IMR-90 (cell line): ENCODE measurements at regions not wholly inside any gene's neighbourhood (a gene's known extent, or its start where the extent isn't known, plus 50 kb on each side); places are given as distances from the start of the nearest gene placed in this dataset.

Experiments
- ATAC-seq: fragments of 200-7000 bp; cut with Tn5 transposase; 2 replicates; pipeline ENCODE4 v1.9.1; 2020; ENCODE audit warnings: low read depth, mild to moderate bottlenecking, moderate library complexity
- BruUV-seq: library from RNA; stranded (reverse); fragments of 400-500 nt; replicated peaks from 2 replicates; lab custom pipeline; 2021; lab: Mats Ljungman, UMichigan
- CTCF ChIA-PET: fragments of 300-600 bp; formaldehyde crosslinking; extraction: SDS; loops from one replicate; lab custom pipeline; 2021; ENCODE audit warnings: antibody characterized with exemption; lab: Yijun Ruan, JAX
- POLR2A ChIA-PET: fragments of 300-600 bp; sonication (Branson Sonifier 250); formaldehyde crosslinking; loops from one replicate; lab custom pipeline; 2022; ENCODE audit warnings: antibody characterized with exemption; ENCODE audit not compliant: unreplicated experiment; lab: Charles Lee
- DNase-seq: peaks from one replicate; pipeline ENCODE4 v3.0.0; 2013
- H2AFZ ChIP-seq: replicated peaks from 2 replicates; pipeline ENCODE3; 2013; ENCODE audit warnings: low read length, mild to moderate bottlenecking; ENCODE audit not compliant: poor library complexity
- H2AK5ac ChIP-seq: 2 replicates; pipeline ENCODE4 v1.6.1; 2013; ENCODE audit warnings: low read depth, low read length, inconsistent platforms
- H2AK9ac ChIP-seq: replicated peaks from 2 replicates; pipeline ENCODE3; 2013; ENCODE audit warnings: mild to moderate bottlenecking, low read depth, low read length, moderate library complexity; ENCODE audit not compliant: poor library complexity
- H2BK120ac ChIP-seq: 2 replicates; pipeline ENCODE4 v1.6.1; 2013; ENCODE audit warnings: low read depth, low read length, inconsistent platforms
- H2BK15ac ChIP-seq: 3 replicates; pipeline ENCODE4 v1.6.1; 2013; ENCODE audit warnings: low read depth, low read length, inconsistent platforms
- H2BK20ac ChIP-seq: 2 replicates; pipeline ENCODE4 v1.6.1; 2013; ENCODE audit warnings: low read depth, mild to moderate bottlenecking, inconsistent platforms, low read length, moderate library complexity
- H2BK5ac ChIP-seq: 2 replicates; pipeline ENCODE4 v1.6.1; 2013; ENCODE audit warnings: mild to moderate bottlenecking, low read depth, low read length, inconsistent platforms; ENCODE audit not compliant: poor library complexity, severe bottlenecking
- H3K14ac ChIP-seq: replicated peaks from 2 replicates; pipeline ENCODE4 v1.6.1; 2013; ENCODE audit warnings: low read depth, low read length, inconsistent platforms
- H3K18ac ChIP-seq: 2 replicates; pipeline ENCODE4 v1.6.1; 2013; ENCODE audit warnings: low read depth, low read length, control low read depth
- H3K23ac ChIP-seq: 2 replicates; pipeline ENCODE4 v1.6.1; 2013; ENCODE audit warnings: low read depth, low read length, inconsistent platforms
- H3K27ac ChIP-seq: 2 replicates; pipeline ENCODE4 v1.5.1; 2013; ENCODE audit warnings: mild to moderate bottlenecking, control low read depth, low read length; ENCODE audit not compliant: insufficient read depth
- H3K27me3 ChIP-seq: 2 replicates; pipeline ENCODE4 v1.6.1; 2013; ENCODE audit warnings: low read length; ENCODE audit not compliant: control insufficient read depth, insufficient read depth
- H3K36me3 ChIP-seq: 2 replicates; pipeline ENCODE4 v1.6.1; 2013; ENCODE audit warnings: low read length, mixed read lengths; ENCODE audit not compliant: control insufficient read depth, insufficient read depth
- H3K4ac ChIP-seq: 2 replicates; pipeline ENCODE4 v1.6.1; 2013; ENCODE audit warnings: low read depth, low read length, inconsistent platforms
- H3K4me1 ChIP-seq: 2 replicates; pipeline ENCODE4 v1.6.1; 2013; ENCODE audit warnings: low read length, mixed read lengths; ENCODE audit not compliant: control insufficient read depth, insufficient read depth
- H3K4me2 ChIP-seq: 2 replicates; pipeline ENCODE4 v1.6.1; 2013; ENCODE audit warnings: low read depth, mild to moderate bottlenecking, control low read depth, low read length, moderate library complexity
- H3K4me3 ChIP-seq: 2 replicates; pipeline ENCODE4 v1.5.1; 2013; ENCODE audit warnings: low read depth, mild to moderate bottlenecking, control low read depth, low read length, moderate library complexity; ENCODE audit not compliant: insufficient read depth
- H3K56ac ChIP-seq: 2 replicates; pipeline ENCODE4 v1.6.1; 2013; ENCODE audit warnings: low read length, inconsistent platforms; ENCODE audit not compliant: insufficient read depth; ENCODE audit errors: extremely low read depth
- H3K79me1 ChIP-seq, 2 experiments: 2 replicates each; pipeline ENCODE4 v1.6.1; 2013; ENCODE audit warnings: low read length in 2 of 2, inconsistent platforms in 1 of 2, low read depth in 1 of 2
- H3K9ac ChIP-seq: 2 replicates; pipeline ENCODE4 v1.6.1; 2013; ENCODE audit warnings: low read depth, low read length, control low read depth
- H3K9me1 ChIP-seq: 2 replicates; pipeline ENCODE4 v1.6.1; 2013; ENCODE audit warnings: low read length, inconsistent platforms; ENCODE audit not compliant: insufficient read depth
- H3K9me3 ChIP-seq: 2 replicates; pipeline ENCODE4 v1.6.1; 2013; ENCODE audit warnings: low read length; ENCODE audit not compliant: control insufficient read depth, insufficient read depth
- H4K20me1 ChIP-seq: 2 replicates; pipeline ENCODE4 v1.6.1; 2013; ENCODE audit warnings: low read length, inconsistent platforms; ENCODE audit not compliant: insufficient read depth
- H4K5ac ChIP-seq: 2 replicates; pipeline ENCODE4 v1.6.1; 2013; ENCODE audit warnings: mild to moderate bottlenecking, low read depth, low read length, control low read depth
- H4K8ac ChIP-seq, 2 experiments: 2 replicates each; pipeline ENCODE4 v1.6.1; 2013; ENCODE audit warnings: low read depth in 2 of 2, low read length in 2 of 2, control low read depth in 1 of 2, inconsistent platforms in 1 of 2
- H4K91ac ChIP-seq: 2 replicates; pipeline ENCODE4 v1.6.1; 2013; ENCODE audit warnings: low read depth, low read length, inconsistent platforms; ENCODE audit not compliant: insufficient read depth
- BHLHE40 ChIP-seq: fragments of 150-350 bp; IDR thresholded peaks from 2 replicates; pipeline ENCODE4 v1.6.1; 2016; ENCODE audit warnings: mild to moderate bottlenecking, low read depth, low read length
- CEBPB ChIP-seq: IDR thresholded peaks from 2 replicates; pipeline ENCODE4 v1.6.1; 2012; ENCODE audit warnings: low read depth, low read length, improper control_type of control experiment
- CHD1 ChIP-seq: IDR thresholded peaks from 2 replicates; pipeline ENCODE4 v1.6.1; 2012; ENCODE audit warnings: low read depth, low read length, improper control_type of control experiment
- FOS ChIP-seq: fragments of 150-350 bp; IDR thresholded peaks from 2 replicates; pipeline ENCODE4 v1.6.1; 2016; ENCODE audit warnings: low read depth, low read length
- MAZ ChIP-seq: IDR thresholded peaks from 2 replicates; pipeline ENCODE4 v1.6.1; 2012; ENCODE audit warnings: low read depth, mild to moderate bottlenecking, low read length, improper control_type of control experiment, moderate library complexity, borderline replicate concordance
- MXI1 ChIP-seq: IDR thresholded peaks from 2 replicates; pipeline ENCODE4 v1.6.1; 2012; ENCODE audit warnings: low read depth, mild to moderate bottlenecking, low read length, moderate library complexity, borderline replicate concordance
- NFE2L2 ChIP-seq: fragments of 150-350 bp; IDR thresholded peaks from 2 replicates; pipeline ENCODE4 v1.6.1; 2016; ENCODE audit warnings: low read depth, mild to moderate bottlenecking, low read length
- POLR2A ChIP-seq: IDR thresholded peaks from 2 replicates; pipeline ENCODE4 v1.6.1; 2012; ENCODE audit warnings: mild to moderate bottlenecking, low read depth, low read length
- RAD21 ChIP-seq: IDR thresholded peaks from 2 replicates; pipeline ENCODE4 v1.6.1; 2012; ENCODE audit warnings: low read length, improper control_type of control experiment
- RCOR1 ChIP-seq: IDR thresholded peaks from 2 replicates; pipeline ENCODE4 v1.6.1; 2012; ENCODE audit warnings: mild to moderate bottlenecking, low read length, improper control_type of control experiment; ENCODE audit not compliant: insufficient replicate concordance
- RFX5 ChIP-seq: IDR thresholded peaks from 2 replicates; pipeline ENCODE4 v1.8.0; 2012; ENCODE audit warnings: low read depth, mild to moderate bottlenecking, low read length, moderate library complexity
- SMC3 ChIP-seq: fragments of 150-350 bp; IDR thresholded peaks from 2 replicates; pipeline ENCODE4 v1.6.1; 2016; ENCODE audit warnings: low read depth, mild to moderate bottlenecking, antibody characterized with exemption, low read length, moderate library complexity
- WGBS, 2 experiments: methylation state at CpG; one replicate each; pipeline versions ENCODE4 v1.1.5 to v1.1.7; 2013; ENCODE audit warnings: missing lambda C conversion rate in 2 of 2; ENCODE audit not compliant: insufficient read length in 1 of 2; ENCODE audit errors: extremely low coverage in 2 of 2; 5-methylcytosine and 5-hydroxymethylcytosine counted together
- dilution Hi-C: fragments of 300-500 bp; cut with HindIII; formaldehyde crosslinking; loops from one replicate; pipeline ENCODE4 v1.14.3; 2018; ENCODE audit warnings: low sequenced_read_pairs; ENCODE audit not compliant: unreplicated experiment
- in situ Hi-C: fragments of 300-500 bp; cut with MboI; formaldehyde crosslinking; loops from 3 replicates; pipeline ENCODE4 v1.14.3; 2019; ENCODE audit warnings: low sequenced_read_pairs, inconsistent platforms, mixed read lengths
- intact Hi-C: fragments of 100-400 bp; cut with micrococcal nuclease; formaldehyde crosslinking; loops from 2 replicates; pipeline ENCODE4 v1.10.0; 2022
- TF ChIP-seq, protein P1 (sequence below): conservative IDR thresholded peaks from 2 replicates; pipeline ENCODE4 v1.5.1; 2012; ENCODE audit warnings: mild to moderate bottlenecking, low read depth, low read length, improper control_type of control experiment
- TF ChIP-seq, protein P2 (sequence below): fragments of 150-350 bp; IDR thresholded peaks from 2 replicates; pipeline ENCODE4 v1.6.1; 2017; ENCODE audit warnings: mild to moderate bottlenecking, antibody characterized with exemption, low read length, low read depth
- TF ChIP-seq, protein P3 (sequence below): fragments of 150-350 bp; IDR thresholded peaks from 2 replicates; pipeline ENCODE4 v1.6.1; 2016; ENCODE audit warnings: low read depth, mild to moderate bottlenecking, low read length, moderate library complexity, borderline replicate concordance

DNA sequence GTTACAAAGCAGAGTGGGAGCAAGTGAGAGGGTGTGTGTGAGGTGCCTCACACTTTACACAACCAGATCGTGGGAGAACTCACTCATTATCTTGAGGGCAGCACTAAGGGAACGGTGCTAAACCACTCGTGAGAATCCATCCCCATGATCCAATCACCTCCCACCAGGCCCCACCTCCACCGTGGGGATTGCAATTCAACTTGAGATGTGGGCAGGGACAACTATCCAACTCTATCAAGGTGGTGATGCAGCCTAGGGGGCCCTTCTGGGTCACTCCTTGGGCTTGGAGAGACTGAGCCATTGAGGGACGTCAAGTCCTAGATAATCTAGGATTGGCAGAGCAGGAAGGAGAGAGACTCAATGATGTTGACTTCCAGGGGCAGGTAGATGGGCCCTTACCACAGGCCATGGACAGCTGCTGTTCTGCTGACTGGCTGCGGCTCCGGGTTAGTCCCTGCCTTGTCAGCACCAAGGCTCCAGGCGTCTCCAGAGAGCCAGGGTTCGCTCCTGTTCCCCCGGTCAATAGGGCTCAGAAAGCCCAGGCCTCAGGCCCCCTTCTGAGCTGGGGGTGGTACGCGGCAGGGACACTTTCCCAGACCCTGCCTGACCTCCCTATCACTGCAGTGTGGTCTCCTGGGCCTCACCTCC, 193.2 kb upstream of the HS6ST1 start:
- ATAC-seq, result no peak
- Histone ChIP-seq H3K4ac (no peak overlapping the region; the same call in 1 of the 2 replicates), H2BK20ac (no peak overlapping the region), H3K9me3 (no peaks in the 10 kb centered on the region), H4K91ac (no peak overlapping the region), H3K27ac (no peak overlapping the region), H3K4me3 (no peak overlapping the region), H2BK120ac (no peak overlapping the region), H3K4me1 (no peaks in the 10 kb centered on the region; the same call in 1 of the 2 replicates), H4K8ac (no peak overlapping the region), H2AK5ac (no peak overlapping the region; the same call in 1 of the 2 replicates), H3K79me1 (no peaks in the 10 kb centered on the region), H3K23ac (no peak overlapping the region), H3K14ac (no peak overlapping the region), H3K27me3 (no peaks in the 10 kb centered on the region; the same call in 1 of the 2 replicates), H3K56ac (no peak overlapping the region), H2AFZ (no peak overlapping the region), H4K20me1 (no peaks in the 10 kb centered on the region), H2BK15ac (no peak overlapping the region), H4K5ac (no peak overlapping the region), H3K9me1 (peaks cover 4% of the 10 kb centered on the region; the same call in 1 of the 2 replicates), H3K36me3 (no peaks in the 10 kb centered on the region), H2BK5ac (no peak overlapping the region), H3K9ac (no peak overlapping the region), H3K18ac (no peak overlapping the region), H3K4me2 (no peak overlapping the region), H2AK9ac (no peak overlapping the region)
- intact Hi-C loops, result no loop called here
- CTCF ChIA-PET, result no interaction called here
- dilution Hi-C loops, result no loop called here
- DNase-seq, result no peak
- WGBS, 2 experiments, result 100% methylated on average over 2 of the region's 12 CpGs; no CpG with 5 or more reads in 1 of the 2 experiments
- POLR2A ChIA-PET, result no interaction called here
- BruUV-seq, result no TSS peak
- TF ChIP-seq RAD21 (no peak), POLR2A (no peak), RCOR1 (no peak), SMC3 (no peak), CEBPB (no peak), BHLHE40 (no peak), FOS (no peak), MXI1 (no peak), NFE2L2 (no peak), CHD1 (no peak), RFX5 (no peak), MAZ (no peak)
- TF ChIP-seq, protein P1, sequence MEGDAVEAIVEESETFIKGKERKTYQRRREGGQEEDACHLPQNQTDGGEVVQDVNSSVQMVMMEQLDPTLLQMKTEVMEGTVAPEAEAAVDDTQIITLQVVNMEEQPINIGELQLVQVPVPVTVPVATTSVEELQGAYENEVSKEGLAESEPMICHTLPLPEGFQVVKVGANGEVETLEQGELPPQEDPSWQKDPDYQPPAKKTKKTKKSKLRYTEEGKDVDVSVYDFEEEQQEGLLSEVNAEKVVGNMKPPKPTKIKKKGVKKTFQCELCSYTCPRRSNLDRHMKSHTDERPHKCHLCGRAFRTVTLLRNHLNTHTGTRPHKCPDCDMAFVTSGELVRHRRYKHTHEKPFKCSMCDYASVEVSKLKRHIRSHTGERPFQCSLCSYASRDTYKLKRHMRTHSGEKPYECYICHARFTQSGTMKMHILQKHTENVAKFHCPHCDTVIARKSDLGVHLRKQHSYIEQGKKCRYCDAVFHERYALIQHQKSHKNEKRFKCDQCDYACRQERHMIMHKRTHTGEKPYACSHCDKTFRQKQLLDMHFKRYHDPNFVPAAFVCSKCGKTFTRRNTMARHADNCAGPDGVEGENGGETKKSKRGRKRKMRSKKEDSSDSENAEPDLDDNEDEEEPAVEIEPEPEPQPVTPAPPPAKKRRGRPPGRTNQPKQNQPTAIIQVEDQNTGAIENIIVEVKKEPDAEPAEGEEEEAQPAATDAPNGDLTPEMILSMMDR, result no peak
- TF ChIP-seq, protein P2, sequence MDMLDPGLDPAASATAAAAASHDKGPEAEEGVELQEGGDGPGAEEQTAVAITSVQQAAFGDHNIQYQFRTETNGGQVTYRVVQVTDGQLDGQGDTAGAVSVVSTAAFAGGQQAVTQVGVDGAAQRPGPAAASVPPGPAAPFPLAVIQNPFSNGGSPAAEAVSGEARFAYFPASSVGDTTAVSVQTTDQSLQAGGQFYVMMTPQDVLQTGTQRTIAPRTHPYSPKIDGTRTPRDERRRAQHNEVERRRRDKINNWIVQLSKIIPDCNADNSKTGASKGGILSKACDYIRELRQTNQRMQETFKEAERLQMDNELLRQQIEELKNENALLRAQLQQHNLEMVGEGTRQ, result no peak
- TF ChIP-seq, protein P3, sequence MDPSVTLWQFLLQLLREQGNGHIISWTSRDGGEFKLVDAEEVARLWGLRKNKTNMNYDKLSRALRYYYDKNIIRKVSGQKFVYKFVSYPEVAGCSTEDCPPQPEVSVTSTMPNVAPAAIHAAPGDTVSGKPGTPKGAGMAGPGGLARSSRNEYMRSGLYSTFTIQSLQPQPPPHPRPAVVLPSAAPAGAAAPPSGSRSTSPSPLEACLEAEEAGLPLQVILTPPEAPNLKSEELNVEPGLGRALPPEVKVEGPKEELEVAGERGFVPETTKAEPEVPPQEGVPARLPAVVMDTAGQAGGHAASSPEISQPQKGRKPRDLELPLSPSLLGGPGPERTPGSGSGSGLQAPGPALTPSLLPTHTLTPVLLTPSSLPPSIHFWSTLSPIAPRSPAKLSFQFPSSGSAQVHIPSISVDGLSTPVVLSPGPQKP, result no peak
- in situ Hi-C loops, result no loop called here
